Left lobe of liver (tissue), 2 donors: ENCODE measurements at regions not wholly inside any gene's neighbourhood (a gene's known extent, or its start where the extent isn't known, plus 50 kb on each side); places are given as distances from the start of the nearest gene placed in this dataset.

Experiments used
- ATAC-seq: fragments of 200-7000 bp; cut with Tn5 transposase; one replicate; pipeline ENCODE4 v1.9.1; 2020; ENCODE audit warnings: mild to moderate bottlenecking, moderate library complexity
- DNase-seq: peaks from one replicate; pipeline ENCODE4 v3.0.0-alpha.2; 2020; ENCODE audit warnings: low spot score
- donor health status: DM: no; HTN: no; CAD: no; lungs with moderate emphysema.
- donor health status: DM: no; HTN: yes; CAD: no.

GRCh38 chr10:27599546-27599945, 95.4 kb downstream of the RAB18 start:
- DNase-seq (no peak), ATAC-seq (no peak)

DNA sequence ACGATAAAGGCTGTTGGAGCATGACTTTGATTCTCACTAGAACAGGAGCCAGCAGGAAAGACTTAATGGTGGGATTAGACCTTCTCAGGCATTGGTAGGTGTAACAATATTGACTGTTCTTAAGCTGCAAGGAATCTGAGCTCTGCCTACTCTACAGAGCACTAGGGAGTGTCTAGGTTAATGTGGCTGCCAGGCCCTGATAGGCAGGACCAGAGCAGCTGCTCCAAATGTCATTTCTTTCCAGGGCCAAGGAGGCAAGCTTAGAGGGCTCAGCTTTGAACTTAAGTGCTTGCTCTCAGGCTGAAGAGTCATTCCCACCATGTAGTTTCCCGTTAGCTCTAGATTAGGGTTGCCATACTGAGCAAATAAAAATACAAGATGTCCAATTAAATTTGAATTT, 96.8 kb downstream of the RAB18 start:
- ATAC-seq (no peak), DNase-seq (no peak)

DNA sequence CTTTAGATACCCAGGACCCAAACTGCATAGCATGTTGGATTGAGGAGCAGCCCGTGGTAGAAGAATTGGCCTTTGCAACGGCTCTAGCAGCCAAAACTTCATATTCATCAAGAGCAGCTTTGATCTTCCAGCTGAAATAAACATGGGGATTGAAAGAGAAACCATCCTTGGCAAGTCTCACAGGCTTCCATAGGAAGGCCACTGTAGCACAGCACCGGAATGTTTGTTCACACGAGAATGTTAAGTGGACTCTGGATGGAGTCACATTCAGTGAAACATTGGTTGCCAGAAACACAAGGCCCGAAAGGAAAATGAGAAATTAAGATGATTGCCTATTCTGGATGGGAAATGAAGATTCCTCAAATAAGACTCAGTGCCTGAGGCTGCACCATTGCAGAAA, 97.4 kb downstream of the RAB18 start:
- no peak for DNase-seq
- peak; percentile 86 for ATAC-seq

GRCh38 chr10:27601946-27602538, 97.9 kb downstream of the RAB18 start:
- no peak for DNase-seq
- ATAC-seq = peak; percentile 95

DNA sequence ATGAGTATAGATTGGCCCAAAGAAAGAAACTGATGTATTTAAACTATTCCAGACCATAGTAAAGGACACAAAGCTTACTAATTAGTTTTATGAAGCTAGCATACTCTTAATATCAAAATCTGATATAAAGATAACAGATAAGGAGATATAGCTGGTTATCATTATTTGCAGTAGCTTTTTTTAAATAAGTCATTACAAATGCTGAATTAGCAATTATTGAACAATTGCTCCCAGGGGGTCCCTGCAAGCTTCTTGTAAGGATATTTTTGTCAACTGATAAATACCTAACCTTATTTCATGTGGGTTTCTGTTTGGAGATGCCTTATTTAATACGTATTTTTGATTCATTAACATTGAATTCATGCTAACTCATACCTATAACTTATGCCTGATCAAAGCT, 99.0 kb downstream of the RAB18 start:
- no peak for ATAC-seq
- DNase-seq = no peak

- DNase-seq = no peak
- no peak for ATAC-seq
These were observed 101.2 kb downstream of the RAB18 start for GRCh38 chr10:27605318-27605717.

- DNase-seq = no peak
- ATAC-seq = no peak
These were observed 103.5 kb downstream of the RAB18 start for GRCh38 chr10:27607591-27607990.

DNA sequence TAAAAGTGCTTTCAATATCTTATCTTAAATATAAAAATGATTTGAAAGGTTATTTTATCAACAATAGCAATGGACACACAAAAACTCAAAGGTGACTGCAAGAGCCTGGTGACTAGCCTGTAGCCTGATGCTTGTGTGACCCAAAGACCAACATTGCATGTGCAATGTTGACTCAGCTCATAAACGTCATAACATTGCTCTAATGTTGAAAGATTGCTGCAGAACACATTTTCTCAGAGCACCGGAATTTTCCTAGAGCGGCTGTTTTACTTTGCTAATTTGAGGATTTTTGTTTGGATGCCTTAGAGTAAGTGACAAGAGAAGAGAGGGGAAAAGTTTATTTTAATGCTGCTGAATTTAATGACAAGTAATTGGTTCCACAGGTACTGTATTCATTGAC, 107.1 kb downstream of the RAB18 start:
- DNase-seq (no peak), ATAC-seq (no peak)

DNA sequence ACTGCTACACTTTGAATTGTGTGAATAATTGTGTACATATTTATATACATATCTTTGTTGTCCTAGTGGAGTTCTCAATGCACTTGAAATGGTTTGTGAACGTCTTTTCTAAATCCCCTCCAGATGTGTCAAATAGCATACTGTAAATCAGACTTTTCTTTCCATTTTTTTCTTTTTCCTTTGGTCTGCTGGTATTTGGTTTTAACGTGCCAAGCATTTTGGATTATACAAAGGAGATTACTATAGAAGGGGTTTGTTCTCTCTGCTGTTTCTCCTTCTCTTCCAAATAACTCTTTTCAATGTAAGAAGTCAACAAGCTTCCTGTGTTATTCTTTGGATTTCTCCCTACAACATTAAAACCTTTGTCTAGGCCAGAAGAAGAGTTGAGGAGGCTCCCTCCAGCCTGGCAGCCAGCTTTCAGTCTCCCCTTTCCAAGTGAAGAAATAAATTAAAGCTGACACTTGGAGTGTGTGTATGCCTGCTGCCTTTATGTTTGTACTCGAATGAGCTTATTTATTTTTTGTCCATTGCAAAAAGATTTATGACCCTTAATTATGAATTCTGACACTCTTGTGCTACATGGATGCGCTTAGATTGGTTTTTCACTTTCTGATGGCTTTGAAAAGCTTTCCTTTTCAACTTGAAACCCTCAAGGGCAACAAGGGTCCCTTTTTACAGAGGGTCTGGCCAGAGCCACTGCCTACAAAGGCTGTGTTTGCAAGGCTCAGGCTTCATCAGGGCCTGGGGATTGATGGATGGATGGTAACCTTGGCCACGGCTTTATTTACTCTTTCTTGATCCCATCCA, 107.8 kb downstream of the RAB18 start:
- no peak for ATAC-seq
- DNase-seq = no peak

DNA sequence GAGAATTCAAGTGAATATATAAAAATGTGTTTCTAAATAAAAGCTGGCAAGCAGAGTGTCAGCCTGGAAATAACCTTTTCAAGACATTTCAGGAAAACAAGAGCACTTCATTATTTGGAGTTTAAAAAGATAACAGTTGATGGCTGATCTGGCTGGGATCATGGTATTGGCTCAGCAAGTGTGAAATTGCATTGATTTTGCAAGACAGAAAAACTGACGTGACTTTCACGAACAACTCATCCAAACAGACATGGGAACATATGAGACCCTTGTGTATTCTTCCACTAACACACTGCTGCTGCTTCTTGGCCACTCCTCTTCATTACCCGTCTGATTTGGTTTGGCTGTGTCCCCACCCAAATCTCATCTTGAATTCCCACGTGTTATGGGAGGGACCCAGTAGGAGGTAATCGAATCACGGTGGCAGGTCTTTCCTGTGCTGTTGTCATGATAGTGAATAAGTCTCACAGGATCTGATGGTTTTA, 108.5 kb downstream of the RAB18 start:
- DNase-seq (no peak), ATAC-seq (no peak)

GRCh38 chr10:27614776-27615175, 110.7 kb downstream of the RAB18 start:
- DNase-seq (no peak), ATAC-seq (no peak)

GRCh38 chr10:27618036-27618615, 114.0 kb downstream of the RAB18 start:
- ATAC-seq (no peak), DNase-seq (no peak)

DNA sequence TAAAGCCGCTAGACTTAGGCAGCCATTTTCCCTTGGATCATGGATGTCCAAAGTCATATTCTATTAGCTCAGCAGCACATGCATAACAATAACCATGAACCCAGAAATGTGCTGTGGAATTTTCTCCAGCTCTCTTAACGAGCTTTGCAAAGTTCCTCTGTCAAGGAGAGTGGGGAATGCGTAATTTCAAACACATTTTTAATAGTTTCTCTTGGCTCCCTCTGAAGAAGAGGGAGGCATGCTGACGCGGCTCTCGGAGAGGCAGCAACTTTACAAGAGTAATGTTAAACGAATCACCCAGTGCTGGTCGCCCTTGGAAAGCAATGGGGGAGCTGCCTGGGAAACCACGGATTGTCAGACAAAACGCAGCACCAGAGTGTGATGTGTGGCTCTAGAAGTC, 114.8 kb downstream of the RAB18 start:
- ATAC-seq = no peak
- no peak for DNase-seq

- DNase-seq (no peak), ATAC-seq (no peak)
These were observed 115.2 kb downstream of the RAB18 start for GRCh38 chr10:27619329-27619728.

GRCh38 chr10:27620430-27621397, 116.6 kb downstream of the RAB18 start:
- ATAC-seq (no peak), DNase-seq (no peak)

- DNase-seq (no peak), ATAC-seq (no peak)
These were observed 117.4 kb downstream of the RAB18 start for GRCh38 chr10:27621461-27621860.

DNA sequence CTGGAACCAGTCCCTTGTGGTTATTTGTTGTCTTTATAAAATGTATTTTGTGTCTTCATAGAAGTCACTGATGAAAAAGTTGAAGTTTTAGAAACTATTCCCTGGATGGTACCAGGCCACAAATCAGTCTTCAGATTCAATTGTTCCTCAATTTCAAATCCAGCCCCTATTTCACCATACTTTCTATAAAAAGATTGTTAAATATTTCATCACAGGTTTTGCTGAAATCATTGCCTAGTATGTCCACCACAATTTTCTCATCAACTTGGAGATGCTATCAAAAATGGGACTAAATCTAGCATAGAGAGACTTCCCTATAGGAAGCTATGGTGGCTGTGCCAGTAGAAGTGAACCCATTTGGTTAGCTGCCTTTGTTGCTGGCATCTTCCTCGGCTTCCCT, 118.5 kb downstream of the RAB18 start:
- DNase-seq (no peak), ATAC-seq (no peak)
